A673 (cell line): ENCODE measurements at regions not wholly inside any gene's neighbourhood (a gene's known extent, or its start where the extent isn't known, plus 50 kb on each side); places are given as distances from the start of the nearest gene placed in this dataset.

Experiments used
- BruUV-seq: library from RNA; stranded (reverse); fragments of 400-500 nt; replicated peaks from 2 replicates; lab custom pipeline; 2021; lab: Mats Ljungman, UMichigan
- CTCF ChIA-PET: fragments of 300-600 bp; sonication (Branson Sonifier 250); formaldehyde crosslinking; loops from one replicate; lab custom pipeline; 2022; ENCODE audit warnings: antibody characterized with exemption; lab: Charles Lee
- POLR2A ChIA-PET: fragments of 300-600 bp; sonication (Branson Sonifier 250); formaldehyde crosslinking; loops from one replicate; lab custom pipeline; 2022; ENCODE audit warnings: antibody characterized with exemption; ENCODE audit not compliant: low non-redundant PET; lab: Charles Lee
- DNase-seq: peaks from one replicate; pipeline ENCODE4 v3.0.0-alpha.2; 2015; ENCODE audit warnings: low spot score
- H3K27ac ChIP-seq: fragments of 200-600 bp; sonication (generic); 2 replicates; pipeline ENCODE4 v1.5.1; 2016; ENCODE audit warnings: mixed run types, low read depth, mild to moderate bottlenecking, mixed read lengths, antibody characterized with exemption, low read length; ENCODE audit not compliant: poor library complexity, severe bottlenecking
- H3K27me3 ChIP-seq: fragments of 200-600 bp; sonication (generic); replicated peaks from 2 replicates; pipeline ENCODE4 v1.6.1; 2017; ENCODE audit warnings: mixed run types, low read depth, mild to moderate bottlenecking, mixed read lengths, antibody characterized with exemption, low read length; ENCODE audit not compliant: insufficient read depth, poor library complexity
- H3K36me3 ChIP-seq: fragments of 200-600 bp; sonication (generic); 2 replicates; pipeline ENCODE4 v1.6.1; 2016; ENCODE audit warnings: mixed run types, mild to moderate bottlenecking, mixed read lengths, antibody characterized with exemption, low read length; ENCODE audit not compliant: insufficient read depth, poor library complexity, severe bottlenecking
- H3K4me1 ChIP-seq: fragments of 200-600 bp; sonication (generic); 2 replicates; pipeline ENCODE4 v1.6.1; 2017; ENCODE audit warnings: mixed run types, mild to moderate bottlenecking, mixed read lengths, antibody characterized with exemption, low read length; ENCODE audit not compliant: insufficient read depth, poor library complexity, severe bottlenecking
- H3K4me3 ChIP-seq: fragments of 200-600 bp; sonication (generic); 2 replicates; pipeline ENCODE4 v1.5.1; 2016; ENCODE audit warnings: low read depth, mixed run types, mild to moderate bottlenecking, mixed read lengths, low read length; ENCODE audit not compliant: poor library complexity, severe bottlenecking
- H3K9me3 ChIP-seq: fragments of 200-600 bp; sonication (generic); 2 replicates; pipeline ENCODE4 v1.6.1; 2016; ENCODE audit warnings: mixed run types, low read depth, mild to moderate bottlenecking, mixed read lengths, antibody characterized with exemption, low read length; ENCODE audit not compliant: poor library complexity, severe bottlenecking
- EZH2 ChIP-seq: fragments of 200-600 bp; sonication (generic); IDR thresholded peaks from 2 replicates; pipeline ENCODE4 v1.6.1; 2017; ENCODE audit warnings: borderline replicate concordance, low read depth, mild to moderate bottlenecking, mixed read lengths, antibody characterized with exemption, low read length; ENCODE audit not compliant: poor library complexity, severe bottlenecking
- intact Hi-C: fragments of 100-400 bp; cut with micrococcal nuclease; formaldehyde crosslinking; loops from one replicate; pipeline ENCODE4 v1.10.0; 2022; ENCODE audit not compliant: unreplicated experiment
- TF ChIP-seq, protein P1 (sequence below): fragments of 300-800, 200-600 bp; sonication (generic); conservative IDR thresholded peaks from 2 replicates; pipeline ENCODE4 v1.5.1; 2017; ENCODE audit warnings: low read depth, mild to moderate bottlenecking, antibody characterized with exemption, low read length, moderate library complexity, mixed read lengths

DNA sequence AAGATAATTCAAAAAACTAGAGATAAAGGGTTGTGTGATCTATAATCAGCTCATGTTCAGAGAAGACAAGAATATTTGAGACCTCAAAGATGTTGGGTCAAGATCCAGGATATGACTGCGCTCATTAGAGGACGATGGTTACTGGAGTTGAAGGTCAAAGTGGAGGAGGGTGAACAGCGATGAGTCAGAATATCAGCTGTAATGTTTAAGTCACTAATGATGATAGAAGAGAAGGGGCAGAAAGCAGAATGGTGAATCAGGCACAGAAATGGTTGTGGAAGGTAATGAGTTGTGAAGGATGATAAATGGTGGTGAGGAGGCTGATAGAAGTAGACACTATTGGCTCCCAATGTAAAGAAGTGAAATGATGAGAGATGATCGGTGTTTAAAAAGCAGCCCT lies 540.3 kb downstream of the INHBA start:
- ChIA-PET POLR2A (no interaction called here), CTCF (no interaction called here)
- no peaks in the 10 kb centered on the region for H3K36me3 ChIP-seq
- H3K27ac ChIP-seq = no peak overlapping the region
- no TSS peak for BruUV-seq
- H3K4me3 ChIP-seq = no peak overlapping the region
- no peak for TF ChIP-seq EZH2
- TF ChIP-seq, protein P1, sequence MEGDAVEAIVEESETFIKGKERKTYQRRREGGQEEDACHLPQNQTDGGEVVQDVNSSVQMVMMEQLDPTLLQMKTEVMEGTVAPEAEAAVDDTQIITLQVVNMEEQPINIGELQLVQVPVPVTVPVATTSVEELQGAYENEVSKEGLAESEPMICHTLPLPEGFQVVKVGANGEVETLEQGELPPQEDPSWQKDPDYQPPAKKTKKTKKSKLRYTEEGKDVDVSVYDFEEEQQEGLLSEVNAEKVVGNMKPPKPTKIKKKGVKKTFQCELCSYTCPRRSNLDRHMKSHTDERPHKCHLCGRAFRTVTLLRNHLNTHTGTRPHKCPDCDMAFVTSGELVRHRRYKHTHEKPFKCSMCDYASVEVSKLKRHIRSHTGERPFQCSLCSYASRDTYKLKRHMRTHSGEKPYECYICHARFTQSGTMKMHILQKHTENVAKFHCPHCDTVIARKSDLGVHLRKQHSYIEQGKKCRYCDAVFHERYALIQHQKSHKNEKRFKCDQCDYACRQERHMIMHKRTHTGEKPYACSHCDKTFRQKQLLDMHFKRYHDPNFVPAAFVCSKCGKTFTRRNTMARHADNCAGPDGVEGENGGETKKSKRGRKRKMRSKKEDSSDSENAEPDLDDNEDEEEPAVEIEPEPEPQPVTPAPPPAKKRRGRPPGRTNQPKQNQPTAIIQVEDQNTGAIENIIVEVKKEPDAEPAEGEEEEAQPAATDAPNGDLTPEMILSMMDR = no peak
- H3K4me1 ChIP-seq = no peaks in the 10 kb centered on the region
- no peaks in the 10 kb centered on the region for H3K27me3 ChIP-seq
- DNase-seq = no peak
- intact Hi-C loops = no loop called here
- H3K9me3 ChIP-seq = no peaks in the 10 kb centered on the region

DNA sequence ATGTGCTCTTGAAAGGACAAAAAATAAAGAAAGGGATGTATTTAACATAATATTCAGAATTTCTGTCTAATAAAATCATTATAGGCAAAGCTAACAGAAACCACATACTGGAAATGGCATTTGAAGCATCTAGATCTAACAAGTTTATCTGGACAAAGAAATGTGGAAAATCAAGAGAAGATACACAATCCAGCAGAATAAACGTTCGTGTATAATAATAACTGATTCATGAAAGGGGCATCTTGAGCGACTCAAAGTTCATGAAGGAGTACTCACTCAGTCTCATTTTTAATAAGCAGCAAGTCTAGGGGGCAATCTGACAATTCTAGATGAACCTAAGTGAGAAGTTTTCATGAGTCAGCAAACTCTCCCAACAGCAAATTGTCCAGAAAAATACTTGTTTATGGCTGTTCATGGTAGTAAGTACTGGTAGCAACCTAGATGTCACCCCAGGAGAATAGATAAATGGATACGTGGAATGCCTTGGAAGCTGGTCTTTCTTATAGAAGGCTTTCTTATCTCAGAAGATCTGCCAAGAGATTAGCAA lies 541.8 kb downstream of the INHBA start:
- intact Hi-C loops = no loop called here
- no peaks in the 10 kb centered on the region for H3K27me3 ChIP-seq
- H3K27ac ChIP-seq = no peak overlapping the region
- H3K9me3 ChIP-seq = no peaks in the 10 kb centered on the region
- no peaks in the 10 kb centered on the region for H3K4me1 ChIP-seq
- CTCF ChIA-PET = no interaction called here
- POLR2A ChIA-PET = no interaction called here
- H3K36me3 ChIP-seq = no peaks in the 10 kb centered on the region
- TF ChIP-seq, protein P1 = no peak
- no peak for TF ChIP-seq EZH2
- no TSS peak for BruUV-seq
- DNase-seq = no peak
- H3K4me3 ChIP-seq = no peak overlapping the region

- no peak overlapping the region for H3K4me3 ChIP-seq
- H3K4me1 ChIP-seq = no peaks in the 10 kb centered on the region
- ChIA-PET CTCF (no interaction called here), POLR2A (no interaction called here)
- intact Hi-C loops = no loop called here
- H3K27me3 ChIP-seq = peaks cover 23% of the 10 kb centered on the region
- no TSS peak for BruUV-seq
- no peaks in the 10 kb centered on the region for H3K36me3 ChIP-seq
- no peaks in the 10 kb centered on the region for H3K9me3 ChIP-seq
- DNase-seq = peak; percentile 39
- no peak for TF ChIP-seq EZH2
- TF ChIP-seq, protein P1 = no peak
- no peak overlapping the region for H3K27ac ChIP-seq
Measured at GRCh38 chr7:41156268-41156667, 546.6 kb downstream of the INHBA start.
